AG04450 (cell line): ENCODE measurements at regions not wholly inside any gene's neighbourhood (a gene's known extent, or its start where the extent isn't known, plus 50 kb on each side); places are given as distances from the start of the nearest gene placed in this dataset.
"Not testable (repeated sequence)": the region's sequence is repeated elsewhere in the genome, so short reads cannot be mapped to it uniquely, and the experiment has no call there.

Experiments
- CTCF ChIA-PET: fragments of 300-600, 350-600 bp; formaldehyde crosslinking; extraction: SDS; loops from one replicate; lab custom pipeline; 2022; ENCODE audit warnings: antibody characterized with exemption, inconsistent platforms; lab: Charles Lee
- POLR2A ChIA-PET: fragments of 350-600 bp; formaldehyde crosslinking; extraction: SDS; loops from one replicate; lab custom pipeline; 2021; ENCODE audit warnings: antibody characterized with exemption, inconsistent platforms; lab: Yijun Ruan, JAX
- DNase-seq: peaks from one replicate; pipeline ENCODE4 v3.0.0-alpha.2; 2011; ENCODE audit warnings: low read depth, low spot score
- H3K27ac ChIP-seq: one replicate; pipeline ENCODE4 v1.5.1; 2012; ENCODE audit warnings: low read depth, low read length, control low read depth
- H3K27me3 ChIP-seq: one replicate; pipeline ENCODE4 v1.6.0; 2012; ENCODE audit warnings: low read length; ENCODE audit not compliant: control insufficient read depth, insufficient read depth
- H3K4me3 ChIP-seq: 2 replicates; pipeline ENCODE4 v1.5.1; 2011; ENCODE audit warnings: mild to moderate bottlenecking, low read depth, low read length, control low read depth
- H3K9me3 ChIP-seq: 2 replicates; pipeline ENCODE4 v1.5.1; 2012; ENCODE audit warnings: low read length; ENCODE audit not compliant: control insufficient read depth, insufficient read depth
- CTCF ChIP-seq: IDR thresholded peaks from 2 replicates; pipeline ENCODE4 v1.5.1; 2011; ENCODE audit warnings: low read depth, low read length, control low read depth, inconsistent platforms

GRCh38 chr10:33653584-33654367, 319.3 kb upstream of the NRP1 start:
- TF ChIP-seq CTCF, result no peak
- Histone ChIP-seq H3K9me3 (peaks cover 8% of the 10 kb centered on the region; the same call in 1 of the 2 replicates), H3K4me3 (no peak overlapping the region), H3K27ac (no peak overlapping the region), H3K27me3 (no peaks in the 10 kb centered on the region)
- no peak for DNase-seq
- POLR2A ChIA-PET, result no interaction called here
- CTCF ChIA-PET, result interaction anchor here (0.6 kb wide), 2 partner anchors 145 to 531 kb away, joined by 3 read pairs; no protein-coding TSS in a partner anchor

- ChIA-PET CTCF (interaction anchor here (0.6 kb wide), 1 partner anchor 532 kb away, joined by 3 read pairs; no protein-coding TSS in a partner anchor), POLR2A (no interaction called here)
- DNase-seq, result no peak
- TF ChIP-seq CTCF, result no peak
- H3K9me3 ChIP-seq, result peaks cover 12% of the 10 kb centered on the region; the same call in 1 of the 2 replicates
- H3K27me3 ChIP-seq, result no peaks in the 10 kb centered on the region
- no peak overlapping the region for H3K4me3 ChIP-seq
- H3K27ac ChIP-seq, result no peak overlapping the region
Measured at GRCh38 chr10:33652870-33653269, 318.4 kb upstream of the NRP1 start.

GRCh38 chr10:33650131-33650530, 315.7 kb upstream of the NRP1 start:
- H3K27ac ChIP-seq, H3K27me3 ChIP-seq, DNase-seq, H3K4me3 ChIP-seq, CTCF ChIA-PET, POLR2A ChIA-PET: not testable (repeated sequence)
- H3K9me3 ChIP-seq, result peaks cover 12% of the 10 kb centered on the region; the same call in 1 of the 2 replicates

GRCh38 chr10:33643042-33643441, 308.6 kb upstream of the NRP1 start:
- no peak overlapping the region for H3K27ac ChIP-seq
- POLR2A ChIA-PET, result no interaction called here
- peak; percentile 42 for DNase-seq
- CTCF ChIA-PET, result no interaction called here
- H3K4me3 ChIP-seq, result no peak overlapping the region
- H3K9me3 ChIP-seq, result no peaks in the 10 kb centered on the region
- no peak for TF ChIP-seq CTCF
- H3K27me3 ChIP-seq, result no peaks in the 10 kb centered on the region

- POLR2A ChIA-PET, result no interaction called here
- CTCF ChIA-PET, result no interaction called here
Measured at GRCh38 chr10:33638891-33639290, 304.4 kb upstream of the NRP1 start.

More at GRCh38 chr10:33638891-33639290, 304.4 kb upstream of the NRP1 start:
- no peak for TF ChIP-seq CTCF
- H3K4me3 ChIP-seq, result no peak overlapping the region
- no peak overlapping the region for H3K27ac ChIP-seq
- no peaks in the 10 kb centered on the region; the same call in 1 of the 2 replicates for H3K9me3 ChIP-seq
- DNase-seq, result no peak
- H3K27me3 ChIP-seq, result no peaks in the 10 kb centered on the region
